ENCODE measurements at regions not wholly inside any gene's neighbourhood (a gene's known extent, or its start where the extent isn't known, plus 50 kb on each side); places are given as distances from the start of the nearest gene placed in this dataset.
"Not testable (repeated sequence)": the region's sequence is repeated elsewhere in the genome, so short reads cannot be mapped to it uniquely, and the experiment has no call there.

- no peak for DNase-seq
These were observed 268.9 kb upstream of the HSFY2 start for GRCh38 chrY:19042306-19042958.

DNA sequence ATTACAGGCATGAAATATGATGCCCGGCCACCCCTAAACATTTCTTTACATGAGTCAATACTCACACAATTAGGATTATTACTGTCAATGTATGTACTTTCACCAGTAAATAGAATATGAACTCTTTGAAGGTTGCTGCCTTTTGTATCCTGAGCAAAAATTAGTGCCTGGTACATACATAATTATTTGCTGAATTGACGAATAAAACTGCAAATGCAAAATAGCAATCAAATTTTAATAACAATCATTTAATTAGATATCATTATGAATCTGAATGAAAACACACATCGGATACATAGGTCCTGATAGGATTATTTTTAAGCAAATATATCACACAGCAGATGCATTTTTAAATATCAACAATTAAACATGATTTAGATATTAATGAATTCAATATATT lies 253.1 kb upstream of the HSFY2 start:
- DNase-seq: no peak

GRCh38 chrY:19023934-19024333 lies 250.4 kb upstream of the HSFY2 start:
- no peak for DNase-seq

DNA sequence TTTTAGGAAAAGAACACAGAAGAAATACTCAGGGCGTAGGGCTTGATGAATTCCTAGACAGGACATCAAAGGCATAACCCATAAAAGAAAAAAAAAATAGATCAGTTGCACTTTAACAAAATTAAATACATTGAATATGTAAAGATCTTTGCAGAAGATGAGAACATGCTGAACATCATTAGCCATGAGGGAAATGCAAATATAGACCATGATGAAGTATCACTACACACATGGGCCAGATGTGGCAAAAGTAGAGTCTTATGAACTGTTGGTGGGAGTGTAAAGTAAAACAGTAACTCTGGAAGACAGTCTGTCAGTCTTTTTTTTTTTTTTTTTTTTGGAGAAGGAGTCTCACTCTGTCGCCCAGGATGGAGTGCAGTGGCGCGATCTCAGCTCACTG lies 246.7 kb upstream of the HSFY2 start:
- DNase-seq: no peak

DNA sequence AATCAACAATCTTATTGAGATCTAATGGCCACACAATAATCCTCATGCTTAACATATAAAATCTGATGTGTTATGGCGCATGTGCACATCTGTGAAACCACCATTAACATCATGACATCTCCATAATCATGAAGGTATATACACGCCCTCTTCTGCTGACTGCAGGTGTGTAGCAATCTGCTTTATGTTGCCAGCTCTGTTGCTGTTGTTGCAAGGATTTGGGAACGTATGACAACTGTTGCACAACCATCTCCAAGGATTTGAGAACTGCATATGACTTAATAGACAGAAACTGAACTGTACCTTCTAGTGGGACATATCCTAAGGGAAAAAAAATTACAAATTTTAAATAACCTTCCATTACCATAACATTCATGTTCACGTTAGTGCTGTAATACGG lies 243.5 kb upstream of the HSFY2 start:
- no peak for DNase-seq

DNA sequence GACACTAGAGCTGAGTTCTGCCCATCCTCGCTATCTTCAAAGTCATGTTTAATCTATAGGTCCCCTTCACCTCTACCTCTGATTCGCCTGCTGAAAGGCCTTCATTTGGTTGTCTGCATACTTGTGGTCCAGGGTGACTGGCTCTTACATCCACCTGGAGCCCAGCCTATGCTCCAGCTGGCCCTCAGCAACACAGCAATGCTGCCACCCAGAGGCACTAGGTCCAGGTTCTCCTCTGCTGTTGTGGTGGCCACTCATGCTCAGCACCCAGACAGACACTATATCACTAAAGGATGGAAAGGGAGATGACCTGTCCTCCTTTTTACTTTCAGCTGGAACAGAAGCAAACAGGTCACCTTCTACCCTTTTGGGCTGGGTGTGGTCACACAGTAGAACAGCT lies 242.3 kb upstream of the HSFY2 start:
- no peak for DNase-seq

GRCh38 chrY:19015213-19015612 lies 241.7 kb upstream of the HSFY2 start:
- no peak for DNase-seq

GRCh38 chrY:19012985-19013384 lies 239.4 kb upstream of the HSFY2 start:
- DNase-seq: no peak

GRCh38 chrY:19011605-19012090 lies 238.1 kb upstream of the HSFY2 start:
- no peak for DNase-seq

- no peak for DNase-seq
These were observed 232.7 kb upstream of the HSFY2 start for GRCh38 chrY:19006234-19006633.

- no peak for DNase-seq
These were observed 232.0 kb upstream of the HSFY2 start for GRCh38 chrY:19005579-19005978.

GRCh38 chrY:18997635-18998240 lies 224.2 kb upstream of the HSFY2 start:
- DNase-seq: no peak

- no peak for DNase-seq
These were observed 219.9 kb upstream of the HSFY2 start for GRCh38 chrY:18993480-18993879.

DNA sequence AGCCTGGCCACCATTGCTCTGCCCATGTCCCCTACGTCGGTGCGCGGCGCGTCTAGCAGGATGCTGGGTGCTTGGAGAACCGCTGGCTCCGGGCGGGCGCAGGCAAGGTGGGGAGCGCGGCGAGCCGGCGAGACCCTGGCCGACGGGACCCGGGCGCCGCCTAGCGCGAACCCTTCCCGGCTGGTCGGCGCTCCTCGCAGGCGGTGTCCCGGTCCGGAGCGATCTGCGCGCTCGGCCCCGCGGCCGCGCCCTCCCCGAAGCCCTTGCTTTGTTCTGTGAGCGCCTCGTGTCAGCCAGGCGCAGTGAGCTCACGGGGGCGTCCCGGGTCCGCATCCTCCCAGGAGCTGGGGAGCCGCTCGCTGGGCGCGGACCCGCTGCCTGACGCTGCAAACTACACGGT lies 219.1 kb upstream of the HSFY2 start:
- not testable (repeated sequence) for DNase-seq

- no peak for DNase-seq
These were observed 215.8 kb upstream of the HSFY2 start for GRCh38 chrY:18989356-18989755.

DNA sequence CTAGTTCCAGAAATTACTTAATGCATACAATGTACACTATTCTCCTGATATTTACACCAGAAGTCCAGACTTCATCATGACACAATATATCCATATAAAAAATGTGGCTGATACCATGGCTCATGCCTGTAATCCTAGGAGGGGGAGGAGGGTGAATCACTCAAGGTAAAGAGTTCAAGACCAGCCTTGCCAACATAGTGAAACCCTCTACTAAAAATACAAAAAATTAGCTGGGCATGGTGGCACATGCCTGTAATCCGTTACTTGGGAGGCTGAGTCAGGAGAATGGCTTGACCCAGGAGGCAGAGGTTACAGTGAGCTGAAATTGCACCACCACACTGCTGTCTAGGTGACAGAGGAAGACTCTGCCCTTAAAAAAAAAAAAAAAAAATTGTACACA lies 192.5 kb upstream of the HSFY2 start:
- no peak for DNase-seq

- no peak for DNase-seq
These were observed 185.3 kb upstream of the HSFY2 start for GRCh38 chrY:18958846-18959245.

DNA sequence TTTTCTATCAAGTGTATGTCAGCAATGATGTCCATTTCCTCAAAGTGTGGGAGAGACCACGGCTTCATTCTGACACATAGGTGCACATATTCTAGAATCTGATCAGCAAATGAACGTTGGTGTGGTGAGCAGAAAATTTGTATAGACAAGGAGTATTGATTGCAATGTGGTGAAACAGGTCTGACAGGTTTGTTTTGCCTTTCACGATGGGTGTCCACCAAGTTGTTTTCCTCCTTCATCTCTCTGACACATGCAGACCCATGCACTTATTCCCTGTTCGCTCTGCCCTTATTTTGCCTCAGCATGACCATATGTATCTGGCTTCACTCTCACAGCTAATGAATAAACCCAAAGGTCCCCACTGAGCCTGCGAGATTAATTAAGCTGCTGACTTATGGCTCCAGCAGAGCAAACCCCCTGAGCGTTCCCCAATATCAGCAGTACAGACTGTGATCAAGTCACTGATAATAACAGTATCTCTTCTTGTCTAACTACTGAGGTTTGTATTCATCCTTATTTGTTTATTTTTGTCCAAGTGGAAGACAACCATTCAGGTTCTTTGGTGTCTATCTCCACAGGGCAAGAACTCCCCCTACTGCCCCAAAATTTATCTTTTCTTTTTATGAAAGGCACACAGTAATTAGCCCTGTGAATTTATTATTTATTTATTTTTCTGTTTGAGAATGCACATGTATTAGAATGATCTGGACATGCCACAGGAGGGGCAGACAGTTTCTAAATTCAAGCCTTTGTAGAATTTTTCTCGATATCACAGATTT lies 178.3 kb upstream of the HSFY2 start:
- DNase-seq: no peak

DNA sequence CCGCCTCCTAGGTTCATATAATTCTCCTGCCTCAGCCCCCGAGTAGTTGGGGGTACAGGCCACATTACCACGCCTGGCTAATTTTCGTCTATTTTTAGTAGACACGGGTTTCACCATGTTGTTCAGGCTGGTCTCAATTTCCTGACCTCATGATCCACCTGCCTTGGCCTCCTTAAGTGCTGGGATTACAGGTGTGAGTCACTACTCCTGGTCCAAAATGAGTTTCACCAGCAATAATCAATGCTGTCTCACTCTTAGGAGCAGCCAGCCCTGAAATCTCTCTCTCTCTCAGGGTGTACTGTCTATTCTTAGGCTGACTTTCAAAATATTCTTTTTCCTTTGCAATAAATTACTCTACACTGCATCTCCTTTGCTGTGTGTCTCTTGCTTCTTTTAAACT lies 177.5 kb upstream of the HSFY2 start:
- no peak for DNase-seq

DNA sequence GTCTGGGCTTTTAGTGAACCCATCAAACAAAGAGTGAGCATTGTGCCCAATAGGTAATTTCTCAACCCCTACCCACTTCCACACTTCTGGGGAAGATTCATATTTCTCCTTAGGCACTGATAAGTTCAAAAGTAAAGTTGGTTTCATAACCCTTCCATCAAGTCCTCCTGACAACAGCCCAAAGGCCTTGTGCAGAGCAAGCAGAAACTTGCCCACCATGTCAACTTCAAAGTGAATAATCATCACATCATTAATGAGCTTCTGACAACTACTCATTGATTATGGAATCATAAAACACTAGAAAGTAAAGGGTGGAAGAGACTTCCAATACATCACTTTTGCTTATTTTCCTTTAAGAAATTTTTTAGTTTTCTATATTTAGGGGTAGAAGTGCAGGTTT lies 163.3 kb upstream of the HSFY2 start:
- no peak for DNase-seq

DNA sequence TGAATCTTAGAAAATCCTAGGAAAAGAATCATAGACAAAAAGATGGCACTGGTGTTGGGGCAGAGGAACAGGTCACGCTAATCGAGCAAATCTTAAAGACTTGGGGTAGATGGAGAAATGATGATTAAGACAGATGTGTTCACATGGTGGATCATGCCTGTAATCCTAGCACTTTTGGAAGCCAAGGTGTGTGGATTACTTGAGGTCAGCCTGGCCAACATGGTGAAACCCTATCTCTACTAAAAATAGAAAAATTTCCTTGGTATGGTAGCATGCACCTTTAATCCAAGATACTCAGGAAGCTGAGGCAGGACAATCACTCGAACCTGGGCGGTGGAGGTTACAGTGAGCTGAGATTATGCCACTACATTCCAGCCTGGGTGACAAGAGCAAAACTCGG lies 145.7 kb upstream of the HSFY2 start:
- DNase-seq: no peak

- DNase-seq: no peak
These were observed 139.3 kb upstream of the HSFY2 start for GRCh38 chrY:18912846-18913245.

GRCh38 chrY:18909846-18910245 lies 136.3 kb upstream of the HSFY2 start:
- DNase-seq: no peak

DNA sequence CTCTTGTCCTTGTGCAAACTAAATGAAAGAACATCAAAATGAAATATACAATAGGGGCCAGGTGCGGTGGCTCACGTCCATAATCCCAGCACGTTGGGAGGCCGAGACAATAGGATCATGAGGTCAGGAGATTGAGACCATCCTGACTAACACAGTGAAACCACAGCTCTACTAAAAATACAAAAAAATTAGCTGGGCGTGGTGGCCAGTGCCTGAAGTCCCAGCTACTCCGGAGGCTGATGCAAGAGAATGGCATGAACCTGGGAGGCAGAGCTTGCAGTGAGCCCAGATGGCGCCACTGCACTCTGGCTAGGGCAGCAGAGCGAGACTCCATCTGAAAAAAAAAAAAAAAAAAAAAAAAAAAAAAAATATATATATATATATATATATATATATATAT lies 132.7 kb upstream of the HSFY2 start:
- not testable (repeated sequence) for DNase-seq
